Mucosa of descending colon (tissue), 3 donors: ENCODE measurements at regions not wholly inside any gene's neighbourhood (a gene's known extent, or its start where the extent isn't known, plus 50 kb on each side); places are given as distances from the start of the nearest gene placed in this dataset.

ENCODE experiments used
- ATAC-seq: fragments of 200-7000 bp; cut with Tn5 transposase; one replicate; pipeline ENCODE4 v1.9.1; 2020; ENCODE audit warnings: mild to moderate bottlenecking, moderate library complexity
- DNase-seq, 3 donors: peaks; one replicate each; pipeline ENCODE4 v3.0.0-alpha.2; 2020
- H3K36me3 ChIP-seq: fragments of 200-600 bp; one replicate; pipeline ENCODE4 v1.8.0; 2021; ENCODE audit warnings: low read depth, mild to moderate bottlenecking
- H3K4me1 ChIP-seq: fragments of 200-600 bp; one replicate; pipeline ENCODE4 v1.8.0; 2021; ENCODE audit warnings: low read depth, mild to moderate bottlenecking
- H3K4me3 ChIP-seq: fragments of 200-600 bp; one replicate; pipeline ENCODE4 v1.8.0; 2021; ENCODE audit warnings: mild to moderate bottlenecking
- H3K9me3 ChIP-seq: fragments of 200-600 bp; one replicate; pipeline ENCODE4 v1.8.0; 2021; ENCODE audit warnings: mild to moderate bottlenecking
- intact Hi-C, 2 donors: fragments of 100-400 bp; cut with DNase I in 1 of 2; cut with micrococcal nuclease in 1 of 2; formaldehyde crosslinking; loops; one replicate each; pipeline versions ENCODE4 v1.11.0 to v1.11.1; 2022; cut with DNase I, micrococcal nuclease
- TF ChIP-seq, protein P1 (sequence below): fragments of 200-600 bp; IDR thresholded peaks from one replicate; pipeline ENCODE4 v1.8.0; 2022; ENCODE audit warnings: antibody characterized with exemption, mild to moderate bottlenecking
- donor health status: DM: no; HTN: no; CAD: no; lungs with moderate emphysema.
- donor health status: DM: no; HTN: no; CAD: no.
- donor health status: DM: no; HTN: yes; CAD: no.

DNA sequence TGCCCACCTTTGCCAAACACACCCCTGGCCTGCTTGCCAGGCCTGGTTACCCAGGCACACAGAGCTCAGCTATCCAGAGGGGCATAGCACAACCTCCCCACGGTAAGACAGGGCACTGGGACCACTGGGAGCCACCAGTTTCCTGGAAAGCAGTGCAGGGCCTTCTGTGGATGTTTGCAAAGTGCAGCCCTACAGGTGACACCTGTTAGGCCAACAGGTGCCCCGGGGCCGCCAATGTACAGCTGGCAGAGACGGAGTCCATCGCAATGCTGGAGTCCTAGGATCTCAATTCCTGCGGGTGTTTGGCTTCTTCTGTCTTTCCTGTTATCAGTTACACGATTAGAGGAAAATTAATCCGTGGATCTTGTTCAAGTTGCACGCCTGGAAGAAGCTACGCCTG is 94.9 kb downstream of the NPTX2 start:
- TF ChIP-seq, protein P1, sequence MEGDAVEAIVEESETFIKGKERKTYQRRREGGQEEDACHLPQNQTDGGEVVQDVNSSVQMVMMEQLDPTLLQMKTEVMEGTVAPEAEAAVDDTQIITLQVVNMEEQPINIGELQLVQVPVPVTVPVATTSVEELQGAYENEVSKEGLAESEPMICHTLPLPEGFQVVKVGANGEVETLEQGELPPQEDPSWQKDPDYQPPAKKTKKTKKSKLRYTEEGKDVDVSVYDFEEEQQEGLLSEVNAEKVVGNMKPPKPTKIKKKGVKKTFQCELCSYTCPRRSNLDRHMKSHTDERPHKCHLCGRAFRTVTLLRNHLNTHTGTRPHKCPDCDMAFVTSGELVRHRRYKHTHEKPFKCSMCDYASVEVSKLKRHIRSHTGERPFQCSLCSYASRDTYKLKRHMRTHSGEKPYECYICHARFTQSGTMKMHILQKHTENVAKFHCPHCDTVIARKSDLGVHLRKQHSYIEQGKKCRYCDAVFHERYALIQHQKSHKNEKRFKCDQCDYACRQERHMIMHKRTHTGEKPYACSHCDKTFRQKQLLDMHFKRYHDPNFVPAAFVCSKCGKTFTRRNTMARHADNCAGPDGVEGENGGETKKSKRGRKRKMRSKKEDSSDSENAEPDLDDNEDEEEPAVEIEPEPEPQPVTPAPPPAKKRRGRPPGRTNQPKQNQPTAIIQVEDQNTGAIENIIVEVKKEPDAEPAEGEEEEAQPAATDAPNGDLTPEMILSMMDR = no peak
- no peak overlapping the region for H3K4me3 ChIP-seq
- H3K9me3 ChIP-seq = no peaks in the 10 kb centered on the region
- DNase-seq = no peak
- no peaks in the 10 kb centered on the region for H3K36me3 ChIP-seq
- intact Hi-C loops = no loop called here
- no peaks in the 10 kb centered on the region for H3K4me1 ChIP-seq
- no peak for ATAC-seq

DNA sequence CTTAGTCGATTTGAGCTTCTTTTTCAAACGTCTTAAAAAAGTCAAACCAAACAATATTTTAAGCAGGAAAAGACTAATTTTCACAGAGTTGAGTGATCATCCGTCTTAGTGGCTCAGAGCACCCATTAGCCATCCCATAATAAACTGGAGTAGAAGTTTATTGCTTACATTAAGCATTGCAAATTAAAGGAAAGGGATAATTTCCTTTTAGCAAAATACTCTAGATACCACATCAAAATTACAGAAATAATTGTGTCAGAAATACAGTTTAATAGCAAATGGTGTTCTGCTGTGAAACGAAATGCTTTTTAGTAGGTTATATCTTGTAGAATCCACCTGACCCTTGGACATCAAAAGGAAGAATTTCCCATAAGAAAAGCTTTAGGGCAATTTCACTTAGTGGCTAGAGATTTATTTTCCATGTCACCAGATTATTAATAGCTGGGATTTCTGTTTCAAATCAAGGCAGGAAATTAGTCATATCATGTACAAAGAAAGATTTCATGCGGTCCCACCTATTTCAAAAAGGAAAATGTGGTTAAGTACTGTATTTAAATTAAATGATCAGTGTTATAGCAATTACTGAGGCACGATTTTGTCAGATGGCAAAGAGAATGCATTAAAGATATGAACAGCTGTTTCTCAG is 96.2 kb downstream of the NPTX2 start:
- intact Hi-C loops = no loop called here
- Histone ChIP-seq H3K4me1 (no peaks in the 10 kb centered on the region), H3K4me3 (no peak overlapping the region), H3K36me3 (no peaks in the 10 kb centered on the region), H3K9me3 (no peaks in the 10 kb centered on the region)
- DNase-seq (no peak), ATAC-seq (no peak)
- TF ChIP-seq, protein P1 = no peak

- DNase-seq = no peak
- H3K36me3 ChIP-seq = no peaks in the 10 kb centered on the region
- no peak for ATAC-seq
- TF ChIP-seq, protein P1 = no peak
- H3K4me1 ChIP-seq = no peaks in the 10 kb centered on the region
- intact Hi-C loops = no loop called here
- H3K9me3 ChIP-seq = no peaks in the 10 kb centered on the region
- no peak overlapping the region for H3K4me3 ChIP-seq
Measured at GRCh38 chr7:98719396-98719795, 102.3 kb downstream of the NPTX2 start.

DNA sequence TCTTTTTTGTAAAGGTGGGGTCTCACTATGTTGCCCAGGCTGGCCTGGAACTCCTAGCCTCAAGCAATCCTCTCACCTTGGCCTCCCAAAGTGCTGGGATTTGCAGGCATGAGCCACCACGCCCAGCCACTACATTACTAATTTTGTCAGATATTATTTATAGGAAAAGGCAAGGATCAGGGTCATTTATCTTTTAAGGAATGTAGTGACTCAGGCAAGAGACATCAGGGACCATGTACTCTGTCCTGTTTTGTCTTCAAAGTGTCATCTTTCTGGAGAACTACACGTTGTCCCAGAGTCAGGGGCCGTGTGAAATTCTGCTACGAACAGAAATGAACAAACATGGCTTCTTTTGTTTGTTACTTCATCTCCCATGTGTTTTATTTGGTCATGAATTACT is 105.3 kb downstream of the NPTX2 start:
- Histone ChIP-seq H3K9me3 (no peaks in the 10 kb centered on the region), H3K36me3 (no peaks in the 10 kb centered on the region), H3K4me1 (no peaks in the 10 kb centered on the region), H3K4me3 (no peak overlapping the region)
- ATAC-seq (no peak), DNase-seq (no peak)
- TF ChIP-seq, protein P1 = no peak
- intact Hi-C loops = no loop called here

- Histone ChIP-seq H3K4me1 (no peaks in the 10 kb centered on the region), H3K9me3 (no peaks in the 10 kb centered on the region), H3K4me3 (no peak overlapping the region), H3K36me3 (no peaks in the 10 kb centered on the region)
- intact Hi-C loops = no loop called here
- TF ChIP-seq, protein P1 = no peak
- DNase-seq = no peak
- no peak for ATAC-seq
Measured at GRCh38 chr7:98724591-98724990, 107.5 kb downstream of the NPTX2 start.
